ENCODE measurements at regions not wholly inside any gene's neighbourhood (a gene's known extent, or its start where the extent isn't known, plus 50 kb on each side); places are given as distances from the start of the nearest gene placed in this dataset.

DNA sequence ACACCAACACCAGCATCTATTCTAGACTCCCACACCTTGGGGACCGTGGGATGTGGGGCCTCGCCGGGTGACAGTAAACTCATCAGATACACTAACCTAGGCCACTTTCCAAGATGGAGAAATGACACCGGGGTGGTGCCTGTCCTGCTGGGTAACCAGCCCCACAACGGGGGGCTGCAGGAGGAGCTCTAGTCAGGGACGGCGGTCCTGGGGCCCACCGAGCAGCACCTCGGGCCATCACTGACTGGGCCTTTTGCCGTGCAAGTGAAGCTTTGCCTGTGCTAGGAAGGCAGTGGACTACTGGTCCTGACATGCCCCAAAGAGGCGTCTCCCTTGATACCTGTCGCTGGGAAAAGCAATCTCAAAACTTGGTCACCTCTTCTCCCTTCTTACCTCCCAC, 260.3 kb upstream of the IRX1 start:
- no peak overlapping the region for H3K4me3 ChIP-seq
- DNase-seq: peak; percentile 36
- WGBS, 2 donors: 83 to 86% methylated on average over 12 of the region's 12 CpGs
- TF ChIP-seq, protein P1, sequence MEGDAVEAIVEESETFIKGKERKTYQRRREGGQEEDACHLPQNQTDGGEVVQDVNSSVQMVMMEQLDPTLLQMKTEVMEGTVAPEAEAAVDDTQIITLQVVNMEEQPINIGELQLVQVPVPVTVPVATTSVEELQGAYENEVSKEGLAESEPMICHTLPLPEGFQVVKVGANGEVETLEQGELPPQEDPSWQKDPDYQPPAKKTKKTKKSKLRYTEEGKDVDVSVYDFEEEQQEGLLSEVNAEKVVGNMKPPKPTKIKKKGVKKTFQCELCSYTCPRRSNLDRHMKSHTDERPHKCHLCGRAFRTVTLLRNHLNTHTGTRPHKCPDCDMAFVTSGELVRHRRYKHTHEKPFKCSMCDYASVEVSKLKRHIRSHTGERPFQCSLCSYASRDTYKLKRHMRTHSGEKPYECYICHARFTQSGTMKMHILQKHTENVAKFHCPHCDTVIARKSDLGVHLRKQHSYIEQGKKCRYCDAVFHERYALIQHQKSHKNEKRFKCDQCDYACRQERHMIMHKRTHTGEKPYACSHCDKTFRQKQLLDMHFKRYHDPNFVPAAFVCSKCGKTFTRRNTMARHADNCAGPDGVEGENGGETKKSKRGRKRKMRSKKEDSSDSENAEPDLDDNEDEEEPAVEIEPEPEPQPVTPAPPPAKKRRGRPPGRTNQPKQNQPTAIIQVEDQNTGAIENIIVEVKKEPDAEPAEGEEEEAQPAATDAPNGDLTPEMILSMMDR (IDR thresholded peaks at IDR 0.05): no peak
- TF ChIP-seq EP300 (IDR thresholded peaks at IDR 0.05): no peak
- TF ChIP-seq POLR2A (IDR thresholded peaks at IDR 0.05): no peak
- TF ChIP-seq POLR2AphosphoS5 (IDR thresholded peaks at IDR 0.05): no peak
- H3K27ac ChIP-seq: no peak overlapping the region
- H3K4me1 ChIP-seq: no peaks in the 10 kb centered on the region
- no peaks in the 10 kb centered on the region for H3K27me3 ChIP-seq
- intact Hi-C loops (cut with DNase I): no loop called here
- no peaks in the 10 kb centered on the region for H3K9me3 ChIP-seq
- no peaks in the 10 kb centered on the region for H3K36me3 ChIP-seq

DNA sequence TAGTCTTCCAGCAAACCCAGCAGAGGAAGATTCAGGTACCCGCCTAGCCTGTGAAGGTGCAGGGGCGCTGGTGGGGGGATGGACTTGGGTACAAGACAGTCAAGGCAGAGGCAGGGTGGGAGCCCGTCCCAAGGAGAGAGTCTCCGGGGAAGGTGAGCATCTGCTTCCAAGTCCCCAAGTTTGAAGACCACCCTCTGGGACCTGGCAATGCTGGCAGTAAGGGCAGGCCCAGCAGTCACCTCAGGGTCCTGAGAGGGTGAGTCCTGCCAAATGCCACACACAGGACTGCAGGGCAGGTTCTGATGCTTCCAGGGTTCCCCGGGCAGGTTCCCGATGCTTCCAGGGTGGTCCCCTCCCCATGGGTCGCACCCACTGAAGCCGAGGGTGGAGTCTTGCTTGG, 261.8 kb upstream of the IRX1 start:
- TF ChIP-seq EP300 (IDR thresholded peaks at IDR 0.05) (no peak), POLR2A (IDR thresholded peaks at IDR 0.05) (no peak), POLR2AphosphoS5 (IDR thresholded peaks at IDR 0.05) (no peak)
- TF ChIP-seq, protein P1 (IDR thresholded peaks at IDR 0.05): no peak
- H3K27ac ChIP-seq: no peak overlapping the region
- no peaks in the 10 kb centered on the region for H3K9me3 ChIP-seq
- H3K27me3 ChIP-seq: no peaks in the 10 kb centered on the region
- DNase-seq: peak; percentile 49
- H3K36me3 ChIP-seq: no peaks in the 10 kb centered on the region
- WGBS, 2 donors: 73 to 87% methylated on average over 8 of the region's 8 CpGs
- no peaks in the 10 kb centered on the region for H3K4me1 ChIP-seq
- H3K4me3 ChIP-seq: no peak overlapping the region
- intact Hi-C loops (cut with DNase I): no loop called here

DNA sequence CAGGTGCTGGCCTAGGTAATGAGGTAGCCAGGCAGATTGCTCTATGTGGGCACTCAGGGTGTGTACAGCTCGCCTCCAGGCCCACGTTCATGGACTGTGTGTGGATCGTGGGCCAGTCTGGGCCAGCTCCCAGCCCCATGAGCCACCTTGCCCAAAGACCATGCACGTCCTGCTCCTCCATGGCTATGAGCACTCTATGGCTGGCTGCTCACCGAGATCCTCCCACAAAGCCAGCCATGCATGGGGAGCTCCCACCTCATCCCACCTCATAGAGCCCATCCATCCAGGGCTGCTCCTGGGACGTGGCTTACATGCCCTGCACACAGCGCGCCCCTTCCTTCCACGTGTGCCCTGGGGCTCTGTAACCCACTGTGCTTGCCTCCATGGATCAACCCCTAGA, 262.5 kb upstream of the IRX1 start:
- intact Hi-C loops (cut with DNase I): no loop called here
- DNase-seq: no peak
- Histone ChIP-seq H3K27me3 (no peaks in the 10 kb centered on the region), H3K27ac (no peak overlapping the region), H3K9me3 (no peaks in the 10 kb centered on the region), H3K4me3 (no peak overlapping the region), H3K4me1 (no peaks in the 10 kb centered on the region), H3K36me3 (no peaks in the 10 kb centered on the region)
- TF ChIP-seq POLR2AphosphoS5 (IDR thresholded peaks at IDR 0.05) (no peak), EP300 (IDR thresholded peaks at IDR 0.05) (no peak), POLR2A (IDR thresholded peaks at IDR 0.05) (no peak)
- TF ChIP-seq, protein P1 (IDR thresholded peaks at IDR 0.05): no peak
- 86 to 88% methylated on average over 9 of the region's 9 CpGs for WGBS, 2 donors

DNA sequence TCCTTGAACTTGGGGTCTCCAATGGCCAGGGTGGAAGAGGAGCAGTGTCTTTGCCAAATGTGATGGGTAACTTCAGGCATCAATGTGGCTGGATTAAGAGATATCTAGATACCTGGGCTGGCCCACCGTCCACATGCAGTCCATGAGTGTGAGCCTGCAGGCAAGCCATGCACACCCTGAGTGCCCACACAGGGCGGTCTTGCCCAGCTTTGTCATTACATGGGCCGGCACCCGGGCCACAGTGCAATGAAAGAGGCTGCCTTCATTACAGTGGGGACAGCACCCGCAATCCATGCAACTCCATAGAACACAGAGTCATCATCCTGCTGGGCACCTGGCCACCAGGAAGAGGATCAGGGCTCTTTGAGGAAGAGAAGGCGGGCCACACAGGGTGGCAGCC, 263.8 kb upstream of the IRX1 start:
- 86 to 92% methylated on average over 6 of the region's 6 CpGs for WGBS, 2 donors
- intact Hi-C loops (cut with DNase I): no loop called here
- H3K27ac ChIP-seq: no peak overlapping the region
- no peak for TF ChIP-seq POLR2A (IDR thresholded peaks at IDR 0.05)
- TF ChIP-seq EP300 (IDR thresholded peaks at IDR 0.05): no peak
- TF ChIP-seq, protein P1 (IDR thresholded peaks at IDR 0.05): no peak
- TF ChIP-seq POLR2AphosphoS5 (IDR thresholded peaks at IDR 0.05): no peak
- H3K4me3 ChIP-seq: no peak overlapping the region
- DNase-seq: no peak
- no peaks in the 10 kb centered on the region for H3K36me3 ChIP-seq
- no peaks in the 10 kb centered on the region for H3K9me3 ChIP-seq
- no peaks in the 10 kb centered on the region for H3K27me3 ChIP-seq
- no peaks in the 10 kb centered on the region for H3K4me1 ChIP-seq

DNA sequence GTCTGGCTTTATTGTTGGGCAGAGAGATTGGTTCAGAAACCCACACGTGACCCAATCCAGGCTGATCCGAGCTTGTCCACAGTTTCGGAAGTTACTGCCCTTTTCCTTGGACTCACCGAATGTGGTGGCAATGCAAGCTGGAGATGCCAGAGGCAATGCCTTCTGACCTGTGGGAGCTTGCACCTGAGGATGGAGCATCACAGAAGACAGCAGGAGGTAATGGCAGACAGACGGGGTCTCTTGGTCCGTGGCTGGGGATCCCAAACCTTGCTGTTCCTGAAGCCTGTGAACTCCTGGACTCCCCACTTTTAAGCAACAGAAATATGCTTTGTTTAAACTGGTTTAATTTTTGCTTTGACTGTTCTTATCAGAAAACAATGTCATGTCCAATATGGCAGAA, 265.2 kb upstream of the IRX1 start:
- 89 to 92% methylated on average over 6 of the region's 6 CpGs for WGBS, 2 donors
- TF ChIP-seq POLR2AphosphoS5 (IDR thresholded peaks at IDR 0.05): no peak
- no peak for TF ChIP-seq EP300 (IDR thresholded peaks at IDR 0.05)
- TF ChIP-seq POLR2A (IDR thresholded peaks at IDR 0.05): no peak
- TF ChIP-seq, protein P1 (IDR thresholded peaks at IDR 0.05): no peak
- intact Hi-C loops (cut with DNase I): no loop called here

More for the DNA sequence above, 265.2 kb upstream of the IRX1 start:
- H3K9me3 ChIP-seq: no peaks in the 10 kb centered on the region
- H3K27me3 ChIP-seq: no peaks in the 10 kb centered on the region
- no peak overlapping the region for H3K27ac ChIP-seq
- H3K4me1 ChIP-seq: no peaks in the 10 kb centered on the region
- no peaks in the 10 kb centered on the region for H3K36me3 ChIP-seq
- no peak for DNase-seq
- no peak overlapping the region for H3K4me3 ChIP-seq

All from sigmoid colon (tissue), 6 donors.